ENCODE measurements at regions not wholly inside any gene's neighbourhood (a gene's known extent, or its start where the extent isn't known, plus 50 kb on each side); places are given as distances from the start of the nearest gene placed in this dataset.
A peak's percentile ranks its signal among the peaks of the same experiment; 100 is the strongest.

DNA sequence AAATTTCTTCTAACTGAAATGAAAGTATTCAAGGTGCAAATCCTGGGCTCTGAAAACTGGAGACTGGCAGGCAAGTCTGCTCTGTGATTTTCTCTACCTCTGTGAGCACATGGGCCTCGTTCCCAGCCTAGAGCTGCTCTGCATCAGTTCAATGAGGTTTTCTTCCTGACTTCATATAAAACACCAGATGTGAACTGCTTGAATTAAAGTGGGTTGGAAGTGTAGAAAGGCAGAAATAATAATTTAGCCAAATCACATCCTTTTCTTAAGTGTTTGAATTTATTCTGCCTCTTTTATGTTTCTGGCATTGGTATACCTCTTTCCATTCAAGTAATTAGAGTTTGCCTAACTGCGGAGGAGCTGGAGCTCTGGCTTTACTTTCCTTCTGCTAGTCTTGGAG, 540.8 kb downstream of the OLFM4 start:
- Mint-ChIP-seq H3K4me3 (no peak overlapping the region), H3K27me3 (ENCODE audit: insufficient read depth, low read depth) (peaks cover 2% of the 10 kb centered on the region), H3K27ac (no peak overlapping the region), H3K36me3 (no peaks in the 10 kb centered on the region), H3K4me1 (no peaks in the 10 kb centered on the region), H3K9me3 (no peaks in the 10 kb centered on the region)
- DNase-seq (ENCODE audit: low spot score) = no peak
- no peaks in the 10 kb centered on the region for H4K20me1 ChIP-seq (ENCODE audit: low read depth)
- peak overlapping the region; percentile 65 for H2AFZ ChIP-seq (replicated peaks)
- H3K79me2 ChIP-seq (ENCODE audit: low read depth) = no peaks in the 10 kb centered on the region
- H3K9ac ChIP-seq = no peak overlapping the region
- no peaks in the 10 kb centered on the region for H3K27me3 ChIP-seq
- no peaks in the 10 kb centered on the region for H3F3A ChIP-seq (ENCODE audit: low read depth)
- H3K4me1 ChIP-seq = no peaks in the 10 kb centered on the region
- H3K4me3 ChIP-seq = no peak overlapping the region
- no peaks in the 10 kb centered on the region for H3K9me3 ChIP-seq (ENCODE audit: low read depth)
- H3K27ac ChIP-seq = no peak overlapping the region
- no peaks in the 10 kb centered on the region for H3K36me3 ChIP-seq
- TF ChIP-seq EZH2 (IDR thresholded peaks at IDR 0.05) (no peak), EZH2phosphoT487 (IDR thresholded peaks at IDR 0.05) (no peak)
- TF ChIP-seq, protein P1, sequence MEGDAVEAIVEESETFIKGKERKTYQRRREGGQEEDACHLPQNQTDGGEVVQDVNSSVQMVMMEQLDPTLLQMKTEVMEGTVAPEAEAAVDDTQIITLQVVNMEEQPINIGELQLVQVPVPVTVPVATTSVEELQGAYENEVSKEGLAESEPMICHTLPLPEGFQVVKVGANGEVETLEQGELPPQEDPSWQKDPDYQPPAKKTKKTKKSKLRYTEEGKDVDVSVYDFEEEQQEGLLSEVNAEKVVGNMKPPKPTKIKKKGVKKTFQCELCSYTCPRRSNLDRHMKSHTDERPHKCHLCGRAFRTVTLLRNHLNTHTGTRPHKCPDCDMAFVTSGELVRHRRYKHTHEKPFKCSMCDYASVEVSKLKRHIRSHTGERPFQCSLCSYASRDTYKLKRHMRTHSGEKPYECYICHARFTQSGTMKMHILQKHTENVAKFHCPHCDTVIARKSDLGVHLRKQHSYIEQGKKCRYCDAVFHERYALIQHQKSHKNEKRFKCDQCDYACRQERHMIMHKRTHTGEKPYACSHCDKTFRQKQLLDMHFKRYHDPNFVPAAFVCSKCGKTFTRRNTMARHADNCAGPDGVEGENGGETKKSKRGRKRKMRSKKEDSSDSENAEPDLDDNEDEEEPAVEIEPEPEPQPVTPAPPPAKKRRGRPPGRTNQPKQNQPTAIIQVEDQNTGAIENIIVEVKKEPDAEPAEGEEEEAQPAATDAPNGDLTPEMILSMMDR (IDR thresholded peaks at IDR 0.05) = no peak
- H3K4me2 ChIP-seq = no peak overlapping the region

DNA sequence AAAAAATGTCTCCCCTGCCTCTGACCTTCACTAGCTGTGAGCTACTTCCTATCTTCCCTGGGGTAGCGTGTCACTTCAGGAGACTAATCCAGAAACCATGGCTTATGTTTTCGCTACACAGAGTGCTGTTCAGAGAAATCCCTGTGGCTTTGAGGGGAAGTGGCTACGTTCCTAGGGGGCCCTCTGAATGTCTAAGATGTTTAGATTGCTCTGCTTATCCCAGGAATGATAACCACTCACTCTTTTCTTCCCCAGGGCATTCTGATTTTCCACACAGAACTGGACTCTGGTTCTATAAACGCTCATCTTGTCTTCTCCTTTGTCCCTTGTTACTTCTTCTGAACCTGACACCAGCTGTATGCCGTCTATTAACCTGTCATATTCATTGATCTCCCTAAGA, 572.5 kb downstream of the OLFM4 start:
- no peaks in the 10 kb centered on the region for H3K27me3 ChIP-seq
- Mint-ChIP-seq H3K9me3 (peaks cover 5% of the 10 kb centered on the region), H3K36me3 (no peaks in the 10 kb centered on the region), H3K27me3 (ENCODE audit: insufficient read depth, low read depth) (peaks cover 3% of the 10 kb centered on the region), H3K27ac (no peak overlapping the region), H3K4me1 (peaks cover 8% of the 10 kb centered on the region), H3K4me3 (no peak overlapping the region)
- no peak overlapping the region for H3K27ac ChIP-seq
- DNase-seq (ENCODE audit: low spot score) = no peak
- no peaks in the 10 kb centered on the region for H3K9me3 ChIP-seq (ENCODE audit: low read depth)
- H3K9ac ChIP-seq = no peak overlapping the region
- no peak overlapping the region for H3K4me3 ChIP-seq
- no peaks in the 10 kb centered on the region for H4K20me1 ChIP-seq (ENCODE audit: low read depth)
- H3K4me2 ChIP-seq = no peak overlapping the region
- no peaks in the 10 kb centered on the region for H3K36me3 ChIP-seq
- no peaks in the 10 kb centered on the region for H3K79me2 ChIP-seq (ENCODE audit: low read depth)
- no peaks in the 10 kb centered on the region for H3K4me1 ChIP-seq
- TF ChIP-seq, protein P1 (IDR thresholded peaks at IDR 0.05) = no peak
- TF ChIP-seq EZH2phosphoT487 (IDR thresholded peaks at IDR 0.05) (no peak), EZH2 (IDR thresholded peaks at IDR 0.05) (no peak)
- H2AFZ ChIP-seq (replicated peaks) = no peak overlapping the region
- H3F3A ChIP-seq (ENCODE audit: low read depth) = no peaks in the 10 kb centered on the region

DNA sequence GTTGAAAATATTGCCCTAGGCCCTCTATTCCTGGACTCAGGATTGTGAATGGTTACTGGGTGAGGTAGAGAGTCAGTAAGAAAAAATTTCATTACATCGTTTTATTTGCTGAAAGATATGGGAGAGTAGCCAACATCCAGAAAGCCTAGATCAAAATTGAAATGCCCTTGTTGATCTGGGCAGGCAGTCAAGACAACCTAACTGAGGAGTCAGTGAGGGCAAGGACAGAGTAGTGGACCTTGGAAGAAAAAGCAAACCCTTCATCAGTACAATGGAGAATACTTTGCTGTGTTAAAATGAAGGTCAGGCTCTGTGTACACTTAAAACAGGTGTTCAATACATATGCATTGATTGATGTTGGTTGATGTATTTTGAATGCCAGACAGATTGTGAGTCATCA, 576.7 kb downstream of the OLFM4 start:
- H3K27me3 Mint-ChIP-seq (ENCODE audit: insufficient read depth, low read depth) = peaks cover 3% of the 10 kb centered on the region
- peaks cover 3% of the 10 kb centered on the region for H3K9me3 Mint-ChIP-seq
- DNase-seq (ENCODE audit: low spot score) = no peak
- H3K27me3 ChIP-seq = no peaks in the 10 kb centered on the region
- no peaks in the 10 kb centered on the region for H3K36me3 ChIP-seq
- H3K79me2 ChIP-seq (ENCODE audit: low read depth) = no peaks in the 10 kb centered on the region
- H3K36me3 Mint-ChIP-seq = no peaks in the 10 kb centered on the region
- no peaks in the 10 kb centered on the region for H3F3A ChIP-seq (ENCODE audit: low read depth)
- no peak overlapping the region for H3K4me2 ChIP-seq
- no peaks in the 10 kb centered on the region for H4K20me1 ChIP-seq (ENCODE audit: low read depth)
- H2AFZ ChIP-seq (replicated peaks) = no peak overlapping the region
- no peaks in the 10 kb centered on the region for H3K9me3 ChIP-seq (ENCODE audit: low read depth)
- H3K9ac ChIP-seq = no peak overlapping the region
- no peak for TF ChIP-seq EZH2 (IDR thresholded peaks at IDR 0.05)
- TF ChIP-seq, protein P1 (IDR thresholded peaks at IDR 0.05) = no peak
- TF ChIP-seq EZH2phosphoT487 (IDR thresholded peaks at IDR 0.05) = no peak
- no peak overlapping the region for H3K27ac ChIP-seq
- H3K4me1 Mint-ChIP-seq = peaks cover 14% of the 10 kb centered on the region
- peak overlapping the region; percentile 10 for H3K27ac Mint-ChIP-seq
- no peak overlapping the region for H3K4me3 Mint-ChIP-seq
- no peak overlapping the region for H3K4me3 ChIP-seq
- peaks cover 12% of the 10 kb centered on the region for H3K4me1 ChIP-seq
